SK-N-MC (cell line): ENCODE measurements at regions not wholly inside any gene's neighbourhood (a gene's known extent, or its start where the extent isn't known, plus 50 kb on each side); places are given as distances from the start of the nearest gene placed in this dataset.

Experiments
- EZH2 ChIP-seq: fragments of 200-600 bp; sonication (generic); IDR thresholded peaks from one replicate; pipeline ENCODE4 v1.6.1; 2017; ENCODE audit warnings: antibody characterized with exemption
- POLR2AphosphoS5 ChIP-seq: IDR thresholded peaks from 2 replicates; pipeline ENCODE4 v1.6.1; 2012; ENCODE audit warnings: mild to moderate bottlenecking, low read depth, low read length, borderline replicate concordance

DNA sequence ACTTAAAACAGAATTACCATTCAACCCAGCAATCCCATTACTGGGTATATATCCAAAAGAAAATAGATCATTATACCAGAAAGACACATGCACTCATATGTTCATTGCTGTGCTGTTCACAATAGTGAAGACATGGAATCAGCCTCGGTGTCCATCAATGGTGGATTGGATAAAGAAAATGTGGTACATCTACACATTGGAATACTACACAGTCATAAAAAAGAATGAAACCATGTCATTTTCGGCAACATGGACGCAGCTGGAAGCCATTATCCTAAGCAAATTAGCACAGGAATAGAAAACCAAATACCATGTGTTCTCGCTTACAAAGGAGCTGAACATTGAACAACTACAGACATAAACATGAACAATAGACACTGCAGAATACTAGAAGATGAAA, 244.8 kb upstream of the PROX1 start:
- TF ChIP-seq POLR2AphosphoS5 (no peak), EZH2 (no peak)
